HG02588 (cell line): ENCODE measurements at regions not wholly inside any gene's neighbourhood (a gene's known extent, or its start where the extent isn't known, plus 50 kb on each side); places are given as distances from the start of the nearest gene placed in this dataset.
A peak's percentile ranks its signal among the peaks of the same experiment; 100 is the strongest.

Experiments
- ATAC-seq: cut with Tn5 transposase; IDR thresholded peaks from one replicate; pipeline ENCODE4 v1.9.1; 2021; ENCODE audit warnings: mild to moderate bottlenecking, moderate library complexity; ENCODE audit not compliant: unreplicated experiment

- ATAC-seq, result no peak
These were observed 65.0 kb upstream of the POU2AF1 start for GRCh38 chr11:111444040-111444439.

DNA sequence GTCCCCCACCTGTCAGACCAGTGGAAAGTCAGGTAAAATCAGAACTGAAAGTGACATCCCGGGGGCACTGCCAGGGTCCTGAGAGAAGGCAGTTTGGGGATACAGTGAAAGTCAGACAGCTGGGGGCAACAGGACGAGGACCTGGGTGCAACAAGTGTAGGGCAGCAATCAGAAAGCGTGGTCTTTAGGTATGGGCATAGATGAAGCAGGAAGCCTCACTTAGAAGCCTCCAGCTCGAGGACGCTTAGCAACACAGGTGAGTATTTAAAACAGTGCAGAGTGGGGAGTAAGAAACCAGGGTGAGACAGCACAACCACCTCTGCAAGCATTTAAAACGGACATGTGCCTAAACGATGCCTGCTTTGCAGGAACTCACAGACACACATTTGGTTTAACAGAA is 64.6 kb upstream of the POU2AF1 start:
- no peak for ATAC-seq

DNA sequence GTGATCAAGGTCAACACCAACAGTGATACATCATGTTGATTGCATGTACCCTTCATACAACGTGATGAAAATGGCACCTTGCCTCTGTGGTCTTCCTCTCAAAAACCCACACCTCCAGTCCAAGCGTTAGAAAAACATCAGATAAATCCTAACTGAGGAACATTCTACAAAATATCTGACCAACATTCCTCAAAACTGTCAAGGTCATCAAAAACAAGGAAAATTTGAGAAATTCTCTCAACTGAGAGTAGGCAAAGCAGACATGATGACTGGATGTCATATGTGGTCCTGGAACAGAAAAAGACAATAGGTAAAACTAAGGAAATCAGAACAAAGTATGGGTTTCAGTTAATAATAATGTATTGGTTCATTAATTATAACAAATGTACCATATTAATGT is 64.0 kb upstream of the POU2AF1 start:
- no peak for ATAC-seq

DNA sequence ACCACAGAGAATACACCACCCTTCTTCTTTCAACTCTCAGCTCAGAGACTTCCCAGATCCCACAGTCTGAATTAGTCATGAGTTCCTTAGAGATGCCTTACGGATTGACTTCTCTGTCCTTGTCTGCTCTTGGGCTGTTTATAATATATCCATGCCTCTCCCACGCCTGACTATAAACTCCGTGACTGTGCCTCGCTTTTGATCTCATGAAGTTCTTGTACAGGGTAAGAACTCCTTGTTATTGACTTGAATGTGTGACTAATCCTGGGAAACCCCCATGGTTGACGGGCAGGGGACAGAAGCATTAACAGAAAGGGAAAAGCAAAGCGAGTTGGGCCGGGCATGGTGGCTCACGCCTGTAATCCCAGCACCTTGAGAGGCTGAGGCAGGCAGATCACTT is 62.4 kb upstream of the POU2AF1 start:
- no peak for ATAC-seq

GRCh38 chr11:111440416-111441205 is 61.5 kb upstream of the POU2AF1 start:
- ATAC-seq, result no peak

DNA sequence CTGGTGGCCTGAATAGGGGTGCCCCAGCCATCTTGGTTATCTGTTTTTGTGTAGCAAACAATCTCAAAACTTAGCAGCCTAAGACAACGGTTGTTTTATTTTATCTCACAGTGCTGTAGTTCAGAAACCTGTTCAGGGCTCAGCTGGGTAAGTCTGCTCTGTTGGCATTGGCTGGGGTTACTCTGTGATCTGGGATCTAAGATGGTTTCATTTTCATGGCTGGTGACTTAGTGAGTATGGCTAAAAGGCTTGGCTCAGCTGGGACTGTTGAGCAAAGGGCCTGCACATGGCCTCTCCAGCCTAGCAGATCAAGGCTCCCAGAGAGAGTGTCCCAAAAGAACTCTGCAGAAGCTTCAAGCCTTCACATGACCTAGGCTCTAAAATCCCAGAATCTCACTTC is 60.8 kb upstream of the POU2AF1 start:
- no peak for ATAC-seq

DNA sequence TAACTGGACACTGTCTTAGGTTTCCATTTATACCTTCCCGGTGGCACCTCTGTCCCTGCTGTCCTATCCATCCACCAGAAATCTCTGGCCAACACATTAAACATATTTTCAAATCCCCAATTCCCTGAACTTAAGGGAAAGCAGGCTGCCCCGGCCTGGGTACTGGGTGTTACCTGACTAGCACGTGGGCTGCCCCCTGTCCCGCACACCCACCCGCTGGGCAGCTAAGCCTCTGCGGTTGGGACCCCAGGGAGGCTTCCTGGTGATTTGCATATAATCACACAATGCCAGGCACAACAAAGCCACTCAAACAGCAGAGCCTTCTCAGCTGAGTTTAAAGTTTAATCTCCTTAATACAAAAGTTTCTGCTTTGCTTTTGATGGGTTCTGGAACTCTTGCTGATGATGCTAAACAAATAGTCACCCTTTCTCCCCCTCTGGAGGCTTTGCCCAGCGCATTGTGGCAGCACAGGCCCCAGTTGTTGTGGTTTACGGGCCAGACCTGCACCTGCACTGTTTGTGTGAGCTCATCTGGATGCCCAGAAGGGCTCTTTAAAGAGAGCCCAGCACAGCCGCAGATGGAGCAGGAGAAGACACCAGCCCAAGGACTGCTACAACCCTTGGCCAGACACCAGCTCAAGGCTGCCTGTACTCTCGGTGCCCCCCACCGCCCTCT is 59.9 kb upstream of the POU2AF1 start:
- no peak for ATAC-seq

DNA sequence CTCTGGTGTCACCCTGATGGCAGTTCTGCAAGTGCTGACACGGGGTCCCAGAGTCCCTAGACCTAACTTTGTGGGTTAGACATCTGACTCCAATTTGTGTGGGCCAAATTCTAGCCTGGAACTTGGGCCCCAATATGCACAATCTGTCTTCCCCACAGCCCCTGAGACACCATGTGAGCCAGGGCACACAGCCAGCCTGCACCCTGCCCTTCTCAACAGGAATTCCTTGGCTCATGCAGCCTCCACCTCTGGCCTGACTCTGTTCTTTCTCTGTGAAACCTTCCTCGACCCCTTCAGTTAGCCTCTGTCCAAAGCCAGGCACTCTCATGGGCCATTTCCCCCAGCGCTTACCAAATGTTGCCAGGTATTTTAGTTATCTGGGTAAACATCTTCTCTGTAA is 59.1 kb upstream of the POU2AF1 start:
- no peak for ATAC-seq

GRCh38 chr11:111435046-111435698 is 56.1 kb upstream of the POU2AF1 start:
- no peak for ATAC-seq

DNA sequence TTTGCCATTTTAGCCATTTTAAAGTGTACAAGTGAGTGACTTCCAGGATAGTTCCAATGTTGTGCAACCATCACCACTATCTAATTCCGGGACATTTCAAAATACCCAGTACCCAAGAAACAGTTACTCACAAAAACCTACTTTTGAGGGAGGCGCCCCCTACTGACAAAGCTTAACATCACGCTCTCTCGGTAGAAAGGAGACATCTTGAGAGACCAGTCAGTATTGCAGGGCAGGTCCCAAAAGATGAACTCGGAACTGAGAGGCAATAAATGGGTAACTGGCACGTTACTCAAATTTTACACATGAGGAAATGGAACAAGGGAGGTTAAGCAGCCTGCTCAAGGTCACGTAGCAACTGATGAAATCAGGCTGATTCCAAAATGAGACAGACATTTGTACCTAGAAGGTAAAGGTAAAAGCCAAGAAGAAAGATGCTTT is 50.0 kb upstream of the POU2AF1 start:
- ATAC-seq, result peak; percentile 53
